SK-N-MC (cell line): ENCODE measurements at regions not wholly inside any gene's neighbourhood (a gene's known extent, or its start where the extent isn't known, plus 50 kb on each side); places are given as distances from the start of the nearest gene placed in this dataset.

Experiments used
- EZH2 ChIP-seq: fragments of 200-600 bp; sonication (generic); IDR thresholded peaks from one replicate; pipeline ENCODE4 v1.6.1; 2017; ENCODE audit warnings: antibody characterized with exemption
- FOXP2 ChIP-seq: optimal IDR thresholded peaks from 2 replicates; pipeline ENCODE3; 2011; ENCODE audit warnings: mild to moderate bottlenecking, moderate library complexity; ENCODE audit not compliant: insufficient read depth; ENCODE audit errors: extremely low read length, control extremely low read depth
- POLR2AphosphoS5 ChIP-seq: IDR thresholded peaks from 2 replicates; pipeline ENCODE4 v1.6.1; 2012; ENCODE audit warnings: mild to moderate bottlenecking, low read depth, low read length, borderline replicate concordance

DNA sequence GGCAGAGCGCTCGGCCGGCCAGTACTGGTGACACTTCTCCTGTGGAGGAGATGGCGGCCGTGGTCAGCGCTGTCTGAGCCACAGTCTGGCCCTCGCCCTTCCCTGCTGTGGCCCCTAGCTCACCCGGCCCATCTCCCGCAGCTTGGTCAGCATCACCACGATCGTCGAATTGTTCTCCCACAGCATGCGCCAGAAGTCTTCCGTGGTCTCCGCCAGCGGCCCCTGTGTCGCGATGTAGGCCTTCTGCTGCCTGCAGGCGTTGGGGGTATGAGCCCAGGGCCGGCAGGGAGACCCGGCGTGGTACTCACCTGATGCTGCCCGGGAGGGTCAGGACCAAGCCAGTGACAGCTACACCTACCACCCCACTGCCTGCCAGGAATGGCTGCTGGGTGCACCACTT, 130.1 kb downstream of the PTPRS start:
- TF ChIP-seq POLR2AphosphoS5, result no peak
- TF ChIP-seq EZH2, result no peak
- no peak for TF ChIP-seq FOXP2
